ENCODE measurements at regions not wholly inside any gene's neighbourhood (a gene's known extent, or its start where the extent isn't known, plus 50 kb on each side); places are given as distances from the start of the nearest gene placed in this dataset.

DNA sequence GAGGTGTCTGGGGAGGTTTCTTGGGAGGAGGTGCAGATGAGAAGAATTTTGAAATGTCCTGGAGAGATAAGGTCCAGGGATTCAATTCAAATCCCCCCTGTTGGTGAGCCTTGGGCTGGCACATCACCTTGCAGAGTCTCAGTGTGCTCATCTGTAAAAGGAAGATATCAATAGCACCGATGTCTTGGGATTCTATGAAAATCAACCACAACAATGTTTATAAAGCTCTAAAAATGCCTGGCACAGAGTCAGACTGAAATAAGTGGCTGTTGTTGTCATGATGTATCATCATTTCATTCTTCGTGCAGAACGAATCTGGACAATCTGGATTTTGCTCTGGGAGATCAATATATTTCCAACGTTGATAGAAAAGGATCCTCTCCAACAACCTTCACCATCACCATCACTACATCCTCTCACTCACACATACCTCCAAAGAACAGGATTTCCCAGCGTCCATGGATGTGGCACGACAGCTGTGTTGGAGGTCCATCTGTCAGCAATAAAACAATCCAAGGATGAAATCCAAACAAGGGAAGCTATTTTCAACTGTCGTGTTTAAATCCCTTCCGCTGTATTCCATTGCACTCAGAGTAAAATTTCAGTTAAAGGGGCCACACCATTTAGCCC is 393.7 kb upstream of the DYNLRB2 start:
- no peak for DNase-seq (ENCODE audit: extremely low read depth, low read depth)
- TF ChIP-seq, protein P1, sequence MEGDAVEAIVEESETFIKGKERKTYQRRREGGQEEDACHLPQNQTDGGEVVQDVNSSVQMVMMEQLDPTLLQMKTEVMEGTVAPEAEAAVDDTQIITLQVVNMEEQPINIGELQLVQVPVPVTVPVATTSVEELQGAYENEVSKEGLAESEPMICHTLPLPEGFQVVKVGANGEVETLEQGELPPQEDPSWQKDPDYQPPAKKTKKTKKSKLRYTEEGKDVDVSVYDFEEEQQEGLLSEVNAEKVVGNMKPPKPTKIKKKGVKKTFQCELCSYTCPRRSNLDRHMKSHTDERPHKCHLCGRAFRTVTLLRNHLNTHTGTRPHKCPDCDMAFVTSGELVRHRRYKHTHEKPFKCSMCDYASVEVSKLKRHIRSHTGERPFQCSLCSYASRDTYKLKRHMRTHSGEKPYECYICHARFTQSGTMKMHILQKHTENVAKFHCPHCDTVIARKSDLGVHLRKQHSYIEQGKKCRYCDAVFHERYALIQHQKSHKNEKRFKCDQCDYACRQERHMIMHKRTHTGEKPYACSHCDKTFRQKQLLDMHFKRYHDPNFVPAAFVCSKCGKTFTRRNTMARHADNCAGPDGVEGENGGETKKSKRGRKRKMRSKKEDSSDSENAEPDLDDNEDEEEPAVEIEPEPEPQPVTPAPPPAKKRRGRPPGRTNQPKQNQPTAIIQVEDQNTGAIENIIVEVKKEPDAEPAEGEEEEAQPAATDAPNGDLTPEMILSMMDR (IDR thresholded peaks at IDR 0.05; ENCODE audit: low read depth, low read length), result no peak

GRCh38 chr16:80144191-80144590 is 396.6 kb upstream of the DYNLRB2 start:
- TF ChIP-seq, protein P1 (IDR thresholded peaks at IDR 0.05; ENCODE audit: low read depth, low read length), result no peak
- DNase-seq (ENCODE audit: extremely low read depth, low read depth), result no peak

GRCh38 chr16:80142940-80143339 is 397.9 kb upstream of the DYNLRB2 start:
- no peak for DNase-seq (ENCODE audit: extremely low read depth, low read depth)
- TF ChIP-seq, protein P1 (IDR thresholded peaks at IDR 0.05; ENCODE audit: low read depth, low read length), result no peak

DNA sequence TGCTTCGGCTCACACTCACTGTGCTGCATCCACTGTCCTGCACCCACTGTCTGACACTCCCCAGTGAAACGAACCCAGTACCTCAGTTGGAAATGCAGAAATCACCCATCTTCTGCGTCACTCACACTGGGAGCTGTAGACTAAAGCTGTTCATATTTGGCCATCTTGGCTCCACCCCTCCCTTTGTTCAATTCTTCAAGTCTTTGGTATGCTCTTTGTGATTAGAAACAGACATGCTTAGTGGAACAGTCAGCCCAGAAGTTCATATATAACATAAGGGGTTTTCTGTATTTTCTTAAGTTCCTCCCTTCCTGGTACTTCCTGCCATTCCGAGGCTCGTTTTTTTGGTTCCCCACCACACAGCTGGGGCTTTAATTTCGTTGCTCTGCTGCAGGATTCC is 398.5 kb upstream of the DYNLRB2 start:
- TF ChIP-seq, protein P1 (IDR thresholded peaks at IDR 0.05; ENCODE audit: low read depth, low read length), result no peak
- DNase-seq (ENCODE audit: extremely low read depth, low read depth), result no peak

GRCh38 chr16:80129791-80130190 is 411.0 kb upstream of the DYNLRB2 start:
- DNase-seq (ENCODE audit: extremely low read depth, low read depth), result no peak
- TF ChIP-seq, protein P1 (IDR thresholded peaks at IDR 0.05; ENCODE audit: low read depth, low read length), result no peak

DNA sequence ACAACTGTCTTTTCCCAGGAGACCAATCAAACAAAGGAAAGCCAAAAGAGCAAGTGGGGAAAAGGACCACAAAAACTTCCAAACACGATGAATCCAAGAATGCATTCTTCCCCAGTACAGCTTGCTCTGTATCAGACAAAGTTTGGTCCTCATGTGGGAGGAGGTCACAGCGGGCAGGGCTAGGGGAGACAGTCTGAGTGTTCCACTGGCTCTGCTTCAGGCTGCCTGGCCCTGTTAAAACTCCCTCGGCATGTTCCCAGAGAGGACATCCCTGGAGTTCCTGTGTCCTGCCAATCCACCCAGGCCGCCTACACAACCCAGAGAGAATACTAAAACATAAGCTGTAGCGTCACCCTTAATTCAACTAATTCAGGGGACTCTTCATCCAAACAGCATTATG is 415.1 kb upstream of the DYNLRB2 start:
- no peak for DNase-seq (ENCODE audit: extremely low read depth, low read depth)

DNA sequence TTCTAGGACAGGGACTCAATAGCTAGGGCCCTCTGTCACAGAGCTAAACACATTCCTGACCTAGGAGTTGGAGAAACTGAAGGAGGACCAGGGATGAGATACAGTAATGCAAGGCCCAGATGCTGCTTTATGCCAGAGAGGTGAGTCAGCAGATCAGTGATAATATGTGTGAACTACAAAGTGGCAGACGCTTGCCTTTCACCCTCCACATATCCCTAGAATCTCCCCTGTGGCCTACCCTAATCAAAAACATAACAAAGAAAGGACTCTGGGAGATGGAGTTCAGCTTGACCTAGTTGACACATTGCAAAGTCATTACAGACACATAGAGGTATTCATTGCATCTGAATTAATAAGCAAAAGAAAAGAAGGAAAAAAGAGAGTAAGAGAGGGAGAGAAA is 417.6 kb upstream of the DYNLRB2 start:
- DNase-seq (ENCODE audit: extremely low read depth, low read depth), result no peak
- TF ChIP-seq, protein P1 (IDR thresholded peaks at IDR 0.05; ENCODE audit: low read depth, low read length), result no peak

More for the DNA sequence above, 415.1 kb upstream of the DYNLRB2 start:
- TF ChIP-seq, protein P1 (IDR thresholded peaks at IDR 0.05; ENCODE audit: low read depth, low read length), result no peak
